K562 (cell line): ENCODE measurements at regions not wholly inside any gene's neighbourhood (a gene's known extent, or its start where the extent isn't known, plus 50 kb on each side); places are given as distances from the start of the nearest gene placed in this dataset.

ENCODE experiments used
- ARID3A ChIP-seq: IDR thresholded peaks from 2 replicates; pipeline ENCODE4 v1.6.1; 2012; ENCODE audit warnings: low read depth, low read length, improper control_type of control experiment, borderline replicate concordance
- CHD2 ChIP-seq: IDR thresholded peaks from 2 replicates; pipeline ENCODE4 v1.6.1; 2011; ENCODE audit warnings: low read depth, low read length
- HNRNPUL1 ChIP-seq: fragments of 200-400 bp; formaldehyde crosslinking; IDR thresholded peaks from 2 replicates; pipeline ENCODE4 v1.6.1; 2017; ENCODE audit warnings: low read length
- ZHX1 ChIP-seq: fragments of 150-350 bp; conservative IDR thresholded peaks from 2 replicates; pipeline ENCODE4 v1.6.1; 2014; ENCODE audit warnings: low read length
- ZNF449 ChIP-seq: fragments of 250-450 bp; sonication (Bioruptor Pico); IDR thresholded peaks from 2 replicates; pipeline ENCODE4 v1.8.0; 2022; ENCODE audit warnings: moderate library complexity, mild to moderate bottlenecking, inconsistent platforms
- TF ChIP-seq, protein P1 (sequence below): fragments of 450-650 bp; conservative IDR thresholded peaks from 2 replicates; pipeline ENCODE4 v1.6.1; 2016; ENCODE audit warnings: missing genetic modification characterization, low read depth, mild to moderate bottlenecking, missing compliant biosample characterization, moderate library complexity
- TF ChIP-seq, protein P2 (sequence below): fragments of 450-650 bp; formaldehyde crosslinking; IDR thresholded peaks from 2 replicates; pipeline ENCODE4 v1.4.0; 2020; ENCODE audit warnings: mild to moderate bottlenecking, moderate library complexity
- TF ChIP-seq, protein P3 (sequence below), 3 experiments: IDR thresholded peaks in 2 of 3; conservative IDR thresholded peaks in 1 of 3; 2 replicates each; pipeline ENCODE4 v1.5.1; 2011 to 2012; ENCODE audit warnings: low read length in 3 of 3, mild to moderate bottlenecking in 3 of 3, control low read depth in 2 of 3, improper control_type of control experiment in 1 of 3, inconsistent platforms in 1 of 3, low read depth in 1 of 3, mixed read lengths in 1 of 3, moderate library complexity in 1 of 3; ENCODE audit not compliant: insufficient read depth in 2 of 3

GRCh38 chr13:34346626-34347025 is 528.7 kb downstream of the RFC3 start:
- TF ChIP-seq, protein P1, sequence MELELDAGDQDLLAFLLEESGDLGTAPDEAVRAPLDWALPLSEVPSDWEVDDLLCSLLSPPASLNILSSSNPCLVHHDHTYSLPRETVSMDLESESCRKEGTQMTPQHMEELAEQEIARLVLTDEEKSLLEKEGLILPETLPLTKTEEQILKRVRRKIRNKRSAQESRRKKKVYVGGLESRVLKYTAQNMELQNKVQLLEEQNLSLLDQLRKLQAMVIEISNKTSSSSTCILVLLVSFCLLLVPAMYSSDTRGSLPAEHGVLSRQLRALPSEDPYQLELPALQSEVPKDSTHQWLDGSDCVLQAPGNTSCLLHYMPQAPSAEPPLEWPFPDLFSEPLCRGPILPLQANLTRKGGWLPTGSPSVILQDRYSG (tag): no peak
- TF ChIP-seq ZNF449 (no peak), ZHX1 (no peak), ARID3A (no peak), HNRNPUL1 (no peak), CHD2 (no peak)
- TF ChIP-seq, protein P2, sequence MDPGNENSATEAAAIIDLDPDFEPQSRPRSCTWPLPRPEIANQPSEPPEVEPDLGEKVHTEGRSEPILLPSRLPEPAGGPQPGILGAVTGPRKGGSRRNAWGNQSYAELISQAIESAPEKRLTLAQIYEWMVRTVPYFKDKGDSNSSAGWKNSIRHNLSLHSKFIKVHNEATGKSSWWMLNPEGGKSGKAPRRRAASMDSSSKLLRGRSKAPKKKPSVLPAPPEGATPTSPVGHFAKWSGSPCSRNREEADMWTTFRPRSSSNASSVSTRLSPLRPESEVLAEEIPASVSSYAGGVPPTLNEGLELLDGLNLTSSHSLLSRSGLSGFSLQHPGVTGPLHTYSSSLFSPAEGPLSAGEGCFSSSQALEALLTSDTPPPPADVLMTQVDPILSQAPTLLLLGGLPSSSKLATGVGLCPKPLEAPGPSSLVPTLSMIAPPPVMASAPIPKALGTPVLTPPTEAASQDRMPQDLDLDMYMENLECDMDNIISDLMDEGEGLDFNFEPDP (CRISPR knock-in tag): no peak
- TF ChIP-seq, protein P3, sequence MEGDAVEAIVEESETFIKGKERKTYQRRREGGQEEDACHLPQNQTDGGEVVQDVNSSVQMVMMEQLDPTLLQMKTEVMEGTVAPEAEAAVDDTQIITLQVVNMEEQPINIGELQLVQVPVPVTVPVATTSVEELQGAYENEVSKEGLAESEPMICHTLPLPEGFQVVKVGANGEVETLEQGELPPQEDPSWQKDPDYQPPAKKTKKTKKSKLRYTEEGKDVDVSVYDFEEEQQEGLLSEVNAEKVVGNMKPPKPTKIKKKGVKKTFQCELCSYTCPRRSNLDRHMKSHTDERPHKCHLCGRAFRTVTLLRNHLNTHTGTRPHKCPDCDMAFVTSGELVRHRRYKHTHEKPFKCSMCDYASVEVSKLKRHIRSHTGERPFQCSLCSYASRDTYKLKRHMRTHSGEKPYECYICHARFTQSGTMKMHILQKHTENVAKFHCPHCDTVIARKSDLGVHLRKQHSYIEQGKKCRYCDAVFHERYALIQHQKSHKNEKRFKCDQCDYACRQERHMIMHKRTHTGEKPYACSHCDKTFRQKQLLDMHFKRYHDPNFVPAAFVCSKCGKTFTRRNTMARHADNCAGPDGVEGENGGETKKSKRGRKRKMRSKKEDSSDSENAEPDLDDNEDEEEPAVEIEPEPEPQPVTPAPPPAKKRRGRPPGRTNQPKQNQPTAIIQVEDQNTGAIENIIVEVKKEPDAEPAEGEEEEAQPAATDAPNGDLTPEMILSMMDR (IDR thresholded peaks at IDR 0.05 in 2 of 3, conservative IDR thresholded peaks at IDR 0.05 in 1 of 3; ENCODE audit: insufficient read depth in 2 of 3, low read depth in 1 of 3, low read length in 3 of 3): no peak
